ENCODE measurements at regions not wholly inside any gene's neighbourhood (a gene's known extent, or its start where the extent isn't known, plus 50 kb on each side); places are given as distances from the start of the nearest gene placed in this dataset.

GRCh38 chr12:124393414-124393790, 98.5 kb downstream of the RFLNA start:
- no peak for DNase-seq

- DNase-seq, result no peak
Observed at GRCh38 chr12:124392667-124393413, 97.9 kb downstream of the RFLNA start.

- DNase-seq, result peak in 1 of 2 donors; percentile 54
Observed at GRCh38 chr12:124392271-124392666, 97.4 kb downstream of the RFLNA start.

- DNase-seq, result peak; percentile 27 to 78
Observed at GRCh38 chr12:124391340-124392261, 96.7 kb downstream of the RFLNA start.

GRCh38 chr12:124390442-124391097, 95.7 kb downstream of the RFLNA start:
- peak; percentile 19 to 73 for DNase-seq

- DNase-seq, result no peak
Observed at GRCh38 chr12:124389725-124390441, 95.0 kb downstream of the RFLNA start.

- peak; percentile 59 to 71 for DNase-seq
Observed at GRCh38 chr12:124389138-124389724, 94.3 kb downstream of the RFLNA start.

- peak; percentile 34 to 53 for DNase-seq
Observed at GRCh38 chr12:124388679-124389137, 93.8 kb downstream of the RFLNA start.

GRCh38 chr12:124388038-124388671, 93.3 kb downstream of the RFLNA start:
- DNase-seq, result no peak

GRCh38 chr12:124387528-124387911, 92.6 kb downstream of the RFLNA start:
- no peak for DNase-seq

- no peak for DNase-seq
Observed at GRCh38 chr12:124386661-124387527, 92.0 kb downstream of the RFLNA start.

- no peak for DNase-seq
Observed at GRCh38 chr12:124386059-124386458, 91.2 kb downstream of the RFLNA start.

GRCh38 chr12:124385219-124385969, 90.5 kb downstream of the RFLNA start:
- DNase-seq, result no peak

GRCh38 chr12:124384299-124384894, 89.5 kb downstream of the RFLNA start:
- no peak for DNase-seq

- DNase-seq, result no peak
Observed at GRCh38 chr12:124383028-124383427, 88.1 kb downstream of the RFLNA start.

GRCh38 chr12:124381456-124382296, 86.8 kb downstream of the RFLNA start:
- peak in 1 of 2 donors; percentile 73 for DNase-seq

GRCh38 chr12:124380796-124381455, 86.0 kb downstream of the RFLNA start:
- no peak for DNase-seq
